ENCODE measurements at regions not wholly inside any gene's neighbourhood (a gene's known extent, or its start where the extent isn't known, plus 50 kb on each side); places are given as distances from the start of the nearest gene placed in this dataset.
"Not testable (repeated sequence)": the region's sequence is repeated elsewhere in the genome, so short reads cannot be mapped to it uniquely, and the experiment has no call there.

DNA sequence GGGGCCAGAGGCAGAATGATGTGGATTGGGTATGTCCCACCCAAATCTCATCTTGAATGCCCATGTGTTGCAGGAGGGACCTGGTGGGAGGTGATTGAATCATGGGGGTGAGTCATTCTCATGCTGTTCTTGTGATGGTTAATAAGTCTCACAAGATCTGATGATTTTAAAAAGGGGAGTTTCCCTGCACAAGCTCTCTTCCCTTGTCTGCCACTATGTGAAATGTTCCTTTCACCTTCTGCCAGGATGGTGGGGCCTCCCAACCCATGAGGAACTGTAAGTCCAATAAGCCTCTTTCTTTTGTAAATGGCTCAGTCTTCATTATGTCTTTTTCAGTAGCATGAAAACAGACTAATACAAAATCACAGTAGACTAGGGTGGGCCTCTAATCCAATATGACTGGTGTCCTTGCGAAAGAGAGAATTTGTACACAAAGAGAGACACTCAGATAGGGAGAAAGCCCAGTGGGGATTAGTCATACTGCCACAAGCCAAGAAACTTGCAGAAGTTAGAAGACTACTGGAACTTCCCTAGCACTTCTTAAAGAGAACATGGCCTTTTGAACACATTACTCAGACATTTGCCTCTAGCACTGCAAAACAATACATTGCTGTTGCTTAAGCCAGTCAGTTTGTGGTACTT lies 68.4 kb downstream of the ANXA1 start:
- no peak for DNase-seq

DNA sequence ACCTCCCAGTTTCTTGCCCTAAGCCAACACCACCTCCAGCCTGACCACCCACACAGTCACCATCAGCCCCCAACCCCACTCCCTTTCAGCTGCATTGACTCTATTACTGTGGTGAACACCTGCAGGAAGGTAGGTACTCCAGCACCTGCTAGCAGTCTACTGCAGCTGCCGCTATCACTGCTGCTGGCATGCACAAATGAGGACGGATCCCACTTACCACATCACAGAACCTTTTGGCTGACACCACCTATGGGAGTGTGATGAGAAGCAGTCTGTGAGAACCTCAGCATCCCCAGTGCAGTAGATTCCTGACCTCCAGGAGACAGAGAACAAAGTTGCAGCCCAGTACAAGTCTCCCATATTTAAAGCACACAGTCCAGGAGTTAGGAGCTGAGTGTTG lies 71.9 kb downstream of the ANXA1 start:
- no peak for DNase-seq

DNA sequence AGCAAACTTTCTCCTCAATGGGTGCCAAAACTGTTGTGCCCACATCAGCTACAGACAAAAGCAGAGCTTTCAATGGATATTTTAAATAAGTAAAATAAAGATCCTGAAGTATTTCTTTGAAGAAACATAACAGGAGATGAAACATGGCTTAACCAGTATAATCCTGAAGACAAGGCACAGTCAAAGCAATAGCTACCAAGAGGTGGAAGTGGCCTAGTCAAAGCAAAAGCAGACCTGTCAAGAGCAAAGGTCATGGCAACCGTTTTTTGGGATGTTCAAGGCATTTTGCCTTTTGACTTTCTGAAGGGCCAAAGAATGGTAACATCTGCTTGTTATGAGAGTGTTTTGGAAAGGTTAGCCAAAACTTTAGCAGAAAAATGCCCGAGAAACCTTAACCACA lies 77.9 kb downstream of the ANXA1 start:
- DNase-seq, result no peak

DNA sequence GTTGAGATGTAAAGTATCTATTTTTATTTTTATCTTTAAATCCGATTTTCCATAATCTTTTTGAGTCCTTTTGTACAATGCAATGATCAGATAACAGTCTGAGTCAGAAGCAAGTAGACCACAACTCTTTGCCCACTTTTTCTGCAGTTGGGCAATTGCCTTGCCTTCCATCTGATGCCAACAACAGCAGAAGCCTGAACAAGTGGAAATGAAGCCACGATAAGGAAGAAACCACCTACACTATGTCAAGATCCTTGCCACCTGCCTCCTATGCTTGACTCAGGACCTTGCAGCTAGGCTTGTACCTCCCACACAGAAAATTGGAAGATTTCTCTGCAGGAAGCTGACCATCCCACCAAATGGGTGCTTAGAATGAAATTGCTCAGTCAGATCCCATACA lies 78.6 kb downstream of the ANXA1 start:
- no peak for DNase-seq

DNA sequence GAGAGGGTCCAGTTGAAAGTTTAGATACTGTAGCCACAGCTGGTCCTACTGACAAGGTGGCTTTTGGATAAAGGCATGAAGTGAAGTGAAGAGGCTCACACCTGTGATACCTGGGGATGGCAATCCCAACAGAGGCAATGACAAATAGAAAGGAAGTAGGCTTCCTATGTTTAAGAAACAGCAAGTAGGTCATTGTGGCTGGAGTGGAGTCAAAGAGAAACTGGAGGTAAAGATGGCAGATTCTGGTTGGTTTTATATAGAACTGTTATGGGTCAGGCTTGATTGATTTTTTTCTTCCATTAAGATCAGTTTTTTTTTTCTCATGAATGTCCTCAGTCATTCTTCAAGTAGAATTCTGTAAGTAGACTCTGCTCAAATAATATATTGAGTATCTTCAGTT lies 79.5 kb downstream of the ANXA1 start:
- DNase-seq, result no peak

DNA sequence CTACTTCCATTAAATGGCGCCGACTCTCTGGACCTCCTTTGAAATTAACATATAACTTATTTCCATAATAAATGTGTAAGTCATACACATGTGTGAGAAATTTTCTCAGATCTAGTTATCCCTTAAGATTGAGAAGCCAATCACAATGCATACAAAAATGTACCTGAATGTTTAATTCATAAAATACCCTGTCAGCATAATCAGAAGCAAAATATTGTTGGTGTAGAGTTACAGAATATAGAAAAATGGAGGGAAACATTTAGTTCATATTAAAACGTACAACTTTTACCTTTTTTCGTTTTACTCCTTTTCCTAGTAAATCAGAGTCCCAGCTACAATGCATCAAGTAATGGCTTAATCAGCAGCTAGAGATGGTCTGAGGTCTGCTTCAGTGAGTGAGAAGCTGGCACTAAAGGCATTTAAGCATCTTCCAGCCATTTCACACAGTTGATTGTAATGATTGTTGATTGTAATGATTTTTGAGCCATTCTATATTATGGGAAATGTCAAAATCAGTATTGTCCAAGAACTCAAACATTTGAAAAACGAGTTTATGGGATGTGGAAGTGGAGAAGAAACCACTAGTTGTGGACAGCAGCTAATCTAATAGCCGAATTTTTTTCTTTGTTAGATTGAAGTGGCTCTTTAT lies 81.8 kb downstream of the ANXA1 start:
- no peak for DNase-seq

DNA sequence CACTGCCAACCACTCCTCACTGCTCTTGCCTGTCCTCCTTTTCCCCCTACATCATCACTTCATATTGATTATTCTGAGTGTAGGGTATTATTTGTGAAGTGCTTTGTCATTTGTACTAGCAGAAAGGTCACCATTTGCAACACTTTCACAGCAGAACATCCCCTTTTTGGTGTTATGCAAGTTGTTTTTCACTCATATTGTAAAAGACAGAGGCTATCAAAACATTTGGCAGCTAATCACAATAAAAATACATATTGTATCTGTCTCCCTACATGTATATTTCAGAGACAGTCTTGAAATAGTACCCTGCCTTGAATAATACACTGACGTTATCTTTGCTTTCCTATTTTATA lies 82.3 kb downstream of the ANXA1 start:
- DNase-seq, result no peak

DNA sequence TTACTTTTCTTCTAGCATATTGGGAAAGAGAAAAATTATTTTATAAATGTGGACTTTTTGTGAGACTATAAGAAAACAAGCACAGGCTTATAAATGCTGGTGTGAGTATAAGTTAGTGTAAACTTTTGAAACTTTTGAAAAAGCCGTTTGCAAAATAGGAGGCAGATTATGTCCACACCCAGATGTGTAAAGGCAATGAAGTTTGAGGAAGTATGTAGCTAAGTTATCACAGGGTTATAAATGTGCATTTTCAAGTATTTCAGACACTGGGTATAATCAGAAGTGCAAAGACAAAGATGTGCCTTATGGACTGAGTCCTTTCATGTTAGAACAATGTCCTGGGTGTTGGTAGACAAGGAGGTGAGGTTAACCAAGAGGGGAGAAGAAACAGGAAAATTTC lies 85.5 kb downstream of the ANXA1 start:
- no peak for DNase-seq

DNA sequence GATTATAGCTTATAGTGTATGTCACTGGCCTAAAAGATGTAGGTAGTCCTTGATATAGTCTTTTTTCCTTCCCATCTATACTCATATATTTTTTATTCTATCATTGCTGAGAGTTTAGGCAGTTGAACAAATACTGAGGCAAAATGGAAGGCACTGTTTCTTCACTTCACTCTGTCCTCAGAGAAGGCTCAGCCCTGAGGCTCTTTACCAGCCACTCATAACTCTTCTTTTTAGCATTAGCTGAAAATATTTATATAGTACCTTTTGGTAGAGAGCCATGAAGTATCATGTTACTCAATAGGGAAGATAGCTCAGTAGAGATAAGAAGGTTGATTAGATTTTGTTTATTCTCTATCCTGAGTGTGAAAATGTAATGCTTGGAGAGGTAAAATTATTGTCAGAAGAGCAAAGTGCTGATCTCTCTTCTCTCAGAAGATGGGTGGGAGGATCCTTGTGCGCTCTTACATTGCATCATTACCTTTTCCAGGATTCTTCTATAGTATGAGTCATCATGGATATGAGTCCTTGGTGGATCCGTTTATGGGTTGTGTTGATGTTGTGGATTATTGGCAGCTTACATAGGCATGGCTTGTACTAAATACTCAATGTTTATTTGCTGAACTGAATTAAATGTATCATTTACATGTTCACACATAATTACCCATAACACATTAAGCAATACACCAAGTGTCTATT lies 88.1 kb downstream of the ANXA1 start:
- no peak for DNase-seq

DNA sequence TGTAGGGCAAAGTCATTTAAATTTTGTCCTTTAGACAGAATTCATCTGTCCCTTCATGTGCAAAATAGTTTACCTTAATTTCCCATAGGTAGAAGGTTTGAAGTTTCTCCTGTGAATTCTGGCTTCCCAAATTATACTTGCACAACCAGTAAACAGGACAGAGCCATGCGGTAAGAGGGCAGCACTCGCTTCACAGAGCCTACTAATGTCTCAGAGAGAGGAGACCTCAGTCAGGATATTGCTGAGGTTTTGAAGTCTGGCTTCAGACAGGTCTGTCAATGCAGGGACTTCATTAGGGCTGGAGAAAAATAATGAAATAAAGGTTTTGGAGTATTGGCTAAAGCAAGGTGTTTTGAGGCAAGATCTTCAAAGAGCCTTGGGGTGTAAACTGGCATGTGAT lies 91.4 kb downstream of the ANXA1 start:
- no peak for DNase-seq

DNA sequence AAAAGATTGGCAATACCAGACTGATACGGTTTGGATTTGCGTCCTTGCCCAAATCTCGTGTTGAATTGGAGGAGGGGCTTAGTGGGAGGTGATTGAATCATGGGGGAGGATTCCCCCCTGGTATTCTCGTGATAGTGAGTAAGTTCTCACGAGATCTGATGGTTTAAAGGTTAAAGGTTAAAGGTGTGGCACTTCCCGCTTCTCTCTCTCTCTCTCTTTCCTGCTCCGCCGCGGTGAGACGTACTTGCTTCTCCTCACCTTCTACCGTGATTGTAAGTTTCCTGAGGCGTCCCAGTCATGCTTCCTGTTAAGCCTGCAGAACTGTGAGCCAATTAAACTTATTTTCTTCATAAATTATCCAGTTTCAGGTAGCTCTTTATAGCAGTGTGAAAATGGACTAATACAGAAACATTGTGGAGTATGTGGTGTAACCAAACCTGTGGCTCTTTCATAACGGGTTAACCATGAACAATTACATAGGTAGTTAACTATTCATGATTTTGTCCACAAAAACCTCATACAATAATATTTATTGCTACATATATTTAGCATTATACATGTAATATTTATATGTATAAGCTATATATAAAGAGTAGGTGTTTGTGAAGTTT lies 107.5 kb downstream of the ANXA1 start:
- no peak for DNase-seq

DNA sequence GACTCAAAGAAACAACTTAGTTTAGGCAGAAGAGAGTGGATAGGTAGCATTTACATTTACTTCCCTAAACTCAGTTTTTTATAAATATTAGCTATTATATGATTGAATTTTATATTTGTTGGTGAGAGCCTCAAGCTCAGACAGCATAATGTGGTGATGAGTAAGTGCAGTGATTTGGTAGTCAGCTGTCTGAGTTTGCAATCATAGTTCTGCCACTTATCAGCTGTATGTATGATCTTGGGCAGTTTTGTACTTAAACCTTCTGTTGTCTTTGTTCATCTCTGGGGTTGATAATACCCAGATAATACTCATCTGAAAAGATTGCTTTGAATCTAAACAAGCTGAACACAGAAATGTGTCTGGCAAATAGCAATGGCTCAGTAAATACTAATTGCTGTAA lies 108.8 kb downstream of the ANXA1 start:
- DNase-seq, result no peak

DNA sequence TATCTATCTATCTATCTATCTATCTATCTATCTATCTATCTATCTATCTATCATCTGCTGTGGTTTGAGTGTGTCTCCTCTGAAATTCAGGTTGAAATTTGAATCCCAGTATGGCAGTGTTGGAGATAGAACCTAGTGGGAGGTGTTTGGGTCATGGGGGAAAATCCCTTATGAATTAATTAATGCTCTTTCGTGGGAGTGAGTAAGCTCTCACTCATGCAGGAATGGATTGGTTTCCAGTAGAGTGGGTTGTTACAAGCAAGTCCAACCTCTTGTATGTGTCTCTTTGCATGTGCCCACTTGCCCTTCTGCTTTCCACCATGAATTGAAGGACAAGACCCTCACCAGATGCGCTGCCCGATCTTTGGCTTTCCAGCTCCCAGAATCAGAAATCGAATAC lies 113.0 kb downstream of the ANXA1 start:
- no peak for DNase-seq

DNA sequence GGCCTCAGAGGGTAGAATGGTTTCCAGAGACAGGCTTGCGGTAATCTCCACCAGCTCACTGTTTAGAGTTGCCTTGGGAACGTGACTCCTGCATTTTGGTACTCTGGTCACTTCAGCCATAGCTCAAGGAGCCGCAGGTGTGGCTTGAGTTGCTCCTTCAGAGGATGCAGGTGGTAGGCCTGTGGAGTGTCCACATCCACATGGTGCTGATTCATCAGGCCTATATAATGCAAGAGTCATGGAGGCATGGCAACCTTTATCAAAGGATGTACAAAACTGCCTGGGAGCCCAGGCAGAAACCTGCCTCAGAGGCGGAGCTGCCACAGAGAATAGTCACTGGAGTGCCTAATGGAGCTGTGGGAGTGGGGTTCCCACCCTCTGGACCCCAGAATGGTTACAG lies 114.2 kb downstream of the ANXA1 start:
- no peak for DNase-seq

DNA sequence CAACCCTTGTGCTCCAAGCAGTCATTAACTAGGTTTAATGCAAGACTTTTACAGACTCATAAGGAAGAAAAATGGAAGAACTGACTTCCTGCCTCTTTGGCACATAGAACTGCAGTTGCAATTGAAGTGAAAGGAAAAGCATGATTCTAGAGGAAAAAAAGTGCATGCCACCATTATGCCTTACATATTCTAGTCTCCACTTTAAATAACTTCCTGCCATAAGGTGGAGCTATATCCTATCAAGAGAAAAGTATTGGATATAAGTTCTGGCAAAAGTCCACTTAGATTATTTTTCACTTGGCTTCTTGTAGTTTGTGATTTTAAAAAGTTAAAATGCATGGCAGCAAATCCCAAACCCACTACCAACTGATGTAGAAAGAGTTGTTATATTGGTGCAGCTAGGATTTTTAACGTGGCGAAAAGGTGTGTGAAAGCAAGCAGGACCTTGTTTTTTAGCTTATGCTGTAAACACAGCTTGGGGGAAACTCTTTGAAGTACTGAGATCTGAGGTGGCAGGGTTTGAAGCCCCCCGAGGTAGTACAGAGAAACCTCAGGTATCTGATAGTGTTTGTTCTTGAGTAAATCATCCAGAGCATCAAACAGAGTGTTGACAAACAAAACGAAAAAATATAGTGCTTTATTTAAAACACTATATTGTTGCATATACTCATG lies 117.9 kb downstream of the ANXA1 start:
- DNase-seq, result no peak

DNA sequence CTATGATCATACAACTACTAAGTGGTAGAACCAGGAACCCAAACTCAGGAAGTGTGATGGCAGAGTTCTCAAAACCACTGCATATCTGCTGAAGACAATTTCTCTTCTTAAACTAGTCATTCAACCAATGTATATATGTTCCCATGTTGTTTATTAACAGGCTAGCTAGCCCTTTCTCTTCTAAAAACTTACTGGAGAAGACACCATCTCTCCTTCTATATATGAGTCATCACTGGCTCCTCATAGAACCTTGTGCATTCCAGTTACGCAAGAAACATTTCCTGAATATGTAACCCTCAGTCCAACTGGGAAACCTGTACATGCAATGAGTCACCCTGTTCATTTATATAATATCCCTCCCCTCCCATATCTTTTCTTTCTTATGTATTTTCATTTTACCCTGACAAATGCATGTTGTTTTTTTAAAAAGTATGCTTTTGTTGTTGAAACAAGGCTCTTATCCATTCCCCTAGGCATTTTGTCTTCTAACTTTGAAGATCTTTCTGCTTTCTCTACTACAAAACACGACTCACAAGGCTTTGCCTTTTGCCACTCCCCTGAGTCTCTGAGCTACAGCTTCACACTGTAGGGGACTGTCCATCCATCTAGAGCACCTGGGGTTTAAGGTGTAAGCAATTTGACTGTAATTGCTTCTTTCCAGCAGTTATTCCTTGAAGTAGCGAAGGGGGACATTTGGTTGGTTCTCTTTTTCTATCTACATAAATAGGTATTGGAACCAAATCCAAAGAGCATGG lies 119.5 kb downstream of the ANXA1 start:
- no peak for DNase-seq

DNA sequence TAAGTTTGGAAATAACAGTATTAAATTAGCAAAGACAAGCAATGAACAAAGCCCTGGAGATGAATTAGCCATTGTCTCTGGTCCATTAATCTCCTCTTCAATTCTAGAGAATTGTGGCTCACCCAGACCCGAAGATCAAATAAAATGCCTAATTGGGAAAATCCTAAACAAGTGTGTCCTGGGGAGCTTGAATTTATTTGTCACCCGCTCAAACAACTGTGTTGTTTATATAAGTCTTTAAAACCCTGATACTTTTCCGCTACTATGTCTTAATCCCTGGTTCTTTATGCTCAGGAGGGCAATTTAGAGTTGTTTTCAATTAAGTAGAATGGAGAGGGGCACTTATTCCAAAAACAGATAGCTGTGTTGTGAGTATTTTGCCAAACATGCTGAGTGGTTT lies 128.4 kb downstream of the ANXA1 start:
- DNase-seq, result no peak

DNA sequence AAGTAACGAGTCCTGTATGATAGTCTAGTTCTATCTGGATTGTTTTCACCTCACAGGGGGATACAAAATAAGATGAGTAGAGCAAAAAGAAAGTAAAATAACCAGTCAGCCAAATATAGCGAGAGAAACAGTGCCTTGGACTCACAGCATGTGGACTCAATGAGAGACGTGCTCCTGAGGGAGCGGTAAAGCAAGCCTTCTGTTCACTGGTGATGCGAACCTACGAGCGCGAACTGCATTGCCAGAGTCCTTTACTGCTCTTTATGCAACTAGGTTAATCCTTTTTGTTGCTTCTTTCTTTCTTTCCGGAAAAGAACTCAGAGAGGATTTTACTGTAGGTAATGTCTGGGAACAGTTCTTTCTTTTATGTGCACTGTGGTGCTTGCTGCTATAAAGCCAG lies 132.7 kb downstream of the ANXA1 start:
- DNase-seq, result no peak

DNA sequence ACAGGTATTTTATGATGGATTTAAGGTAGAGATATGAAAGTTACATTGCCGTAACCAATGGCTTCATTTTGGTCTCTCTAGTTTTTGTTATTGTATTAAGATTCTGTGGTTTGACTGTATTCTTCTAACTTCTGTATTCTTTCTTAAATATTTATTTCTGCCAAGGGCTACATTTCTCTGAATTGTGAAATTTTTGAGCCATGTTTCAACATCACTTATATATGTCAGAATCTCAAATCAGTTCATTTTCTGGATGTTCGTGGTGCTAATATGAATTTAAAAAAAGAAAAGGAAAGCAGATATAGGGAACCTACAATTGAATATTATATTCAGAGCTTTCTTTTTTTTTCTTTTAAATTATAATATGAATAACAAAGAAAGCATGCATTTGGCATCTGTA lies 142.7 kb downstream of the ANXA1 start:
- no peak for DNase-seq

DNA sequence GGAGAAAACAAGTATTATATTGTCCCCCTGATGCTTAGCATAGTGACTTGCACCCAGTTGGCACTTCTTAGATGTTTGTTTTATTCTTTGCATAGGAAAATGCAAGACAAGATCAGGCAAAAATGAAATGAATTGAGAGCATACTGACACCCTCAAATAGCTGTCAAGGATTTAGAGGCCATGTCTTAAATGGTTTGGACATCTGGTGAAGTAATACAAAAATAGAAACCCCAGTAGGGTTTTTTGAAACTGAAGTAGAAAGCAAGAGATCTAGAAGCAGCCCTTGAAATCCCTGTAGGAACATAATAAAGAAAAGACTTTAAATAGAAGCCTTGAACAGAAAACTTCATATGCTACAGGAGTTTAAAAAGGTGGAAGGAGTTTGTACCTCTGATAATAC lies 174.3 kb downstream of the ANXA1 start:
- no peak for DNase-seq

DNA sequence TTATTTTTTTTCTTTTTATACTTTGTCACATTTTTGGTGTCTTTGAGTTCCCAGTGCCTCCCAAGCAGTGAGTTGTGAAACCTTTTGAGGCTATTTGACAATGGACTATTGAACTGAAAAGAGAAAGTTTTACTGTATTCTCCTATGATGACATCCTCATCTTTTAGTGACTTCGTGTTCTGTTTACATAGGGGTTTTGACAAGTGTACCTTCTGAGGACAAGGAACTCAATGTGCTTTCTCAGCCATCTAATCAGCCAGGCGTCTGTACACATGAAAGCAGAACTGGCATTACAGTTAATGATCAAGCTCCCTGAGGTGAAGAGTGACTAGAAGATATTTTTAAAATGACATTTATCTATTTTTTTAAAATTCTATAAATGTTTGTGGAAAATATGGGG lies 175.5 kb downstream of the ANXA1 start:
- DNase-seq, result no peak

DNA sequence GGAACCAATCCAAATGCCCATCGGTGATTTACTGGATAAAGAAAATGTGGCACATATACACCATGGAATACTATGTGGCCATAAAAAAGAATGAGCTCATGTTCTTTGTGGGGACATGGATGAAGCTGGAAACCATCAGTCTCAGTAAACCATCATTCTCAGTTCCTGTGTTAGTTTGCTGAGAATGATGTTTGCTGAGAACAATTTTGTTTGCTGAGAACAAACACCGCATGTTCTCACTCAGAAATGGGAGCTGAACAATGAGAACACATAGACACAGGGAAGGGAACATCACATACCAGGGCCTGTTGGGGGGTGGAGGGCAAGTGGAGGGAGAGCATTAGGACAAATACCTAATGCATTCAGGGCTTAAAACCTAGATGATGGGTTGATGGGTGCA lies 185.5 kb downstream of the ANXA1 start:
- not testable (repeated sequence) for DNase-seq

DNA sequence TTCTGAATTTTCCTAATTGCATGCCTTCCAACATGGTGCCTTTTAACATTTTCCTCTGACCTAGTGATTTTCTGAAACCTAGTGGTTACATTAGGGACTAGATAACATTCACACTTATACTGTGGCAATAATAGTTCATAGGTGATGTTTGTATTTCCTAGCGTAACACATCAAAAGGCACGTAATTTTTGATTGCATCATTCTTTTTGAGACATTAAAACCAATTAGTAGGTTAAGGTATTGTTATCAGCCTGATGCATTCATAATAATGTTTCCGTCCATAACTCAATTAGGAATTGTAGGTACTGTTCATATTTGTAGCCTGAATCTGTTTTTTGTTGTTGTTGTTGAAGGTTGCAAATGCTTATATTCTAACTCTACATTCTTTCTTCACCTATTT lies 192.4 kb downstream of the ANXA1 start:
- DNase-seq, result no peak
